Kidney epithelial cell (primary cell): ENCODE measurements at regions not wholly inside any gene's neighbourhood (a gene's known extent, or its start where the extent isn't known, plus 50 kb on each side); places are given as distances from the start of the nearest gene placed in this dataset.

ENCODE experiments used
- DNase-seq: peaks from one replicate; pipeline ENCODE4 v3.0.0-alpha.2; 2010; ENCODE audit warnings: low read depth
- H3K27me3 ChIP-seq: 2 replicates; pipeline ENCODE4 v1.6.0; 2011; ENCODE audit warnings: low read length; ENCODE audit not compliant: control insufficient read depth, insufficient read depth
- H3K36me3 ChIP-seq: 2 replicates; pipeline ENCODE4 v1.5.1; 2011; ENCODE audit warnings: low read length; ENCODE audit not compliant: control insufficient read depth, insufficient read depth
- H3K4me3 ChIP-seq: 2 replicates; pipeline ENCODE4 v1.5.1; 2011; ENCODE audit warnings: low read depth, mild to moderate bottlenecking, control low read depth, low read length
- TF ChIP-seq, protein P1 (sequence below): IDR thresholded peaks from 2 replicates; pipeline ENCODE4 v1.5.1; 2011; ENCODE audit warnings: mild to moderate bottlenecking, moderate library complexity, low read length, control low read depth, inconsistent platforms; ENCODE audit not compliant: insufficient read depth, poor library complexity, severe bottlenecking

DNA sequence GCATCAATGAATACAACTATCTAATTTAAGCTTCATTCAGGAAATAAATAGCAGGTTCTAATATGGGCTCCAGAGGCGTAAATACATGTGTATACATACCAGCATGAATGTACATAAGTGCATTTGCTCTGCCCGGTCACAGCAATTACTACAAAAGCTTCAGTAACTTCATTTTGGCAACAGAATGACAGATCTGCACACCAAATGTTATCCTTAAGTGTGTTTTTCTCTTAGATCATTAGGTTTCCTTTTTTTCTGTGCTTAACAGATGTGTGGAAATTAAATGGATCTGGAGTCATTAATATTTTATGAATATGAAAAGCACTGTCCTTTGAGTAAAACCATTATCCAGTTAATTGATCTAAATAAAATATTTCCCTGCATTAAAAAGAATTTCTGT is 159.0 kb upstream of the MEOX2 start:
- TF ChIP-seq, protein P1, sequence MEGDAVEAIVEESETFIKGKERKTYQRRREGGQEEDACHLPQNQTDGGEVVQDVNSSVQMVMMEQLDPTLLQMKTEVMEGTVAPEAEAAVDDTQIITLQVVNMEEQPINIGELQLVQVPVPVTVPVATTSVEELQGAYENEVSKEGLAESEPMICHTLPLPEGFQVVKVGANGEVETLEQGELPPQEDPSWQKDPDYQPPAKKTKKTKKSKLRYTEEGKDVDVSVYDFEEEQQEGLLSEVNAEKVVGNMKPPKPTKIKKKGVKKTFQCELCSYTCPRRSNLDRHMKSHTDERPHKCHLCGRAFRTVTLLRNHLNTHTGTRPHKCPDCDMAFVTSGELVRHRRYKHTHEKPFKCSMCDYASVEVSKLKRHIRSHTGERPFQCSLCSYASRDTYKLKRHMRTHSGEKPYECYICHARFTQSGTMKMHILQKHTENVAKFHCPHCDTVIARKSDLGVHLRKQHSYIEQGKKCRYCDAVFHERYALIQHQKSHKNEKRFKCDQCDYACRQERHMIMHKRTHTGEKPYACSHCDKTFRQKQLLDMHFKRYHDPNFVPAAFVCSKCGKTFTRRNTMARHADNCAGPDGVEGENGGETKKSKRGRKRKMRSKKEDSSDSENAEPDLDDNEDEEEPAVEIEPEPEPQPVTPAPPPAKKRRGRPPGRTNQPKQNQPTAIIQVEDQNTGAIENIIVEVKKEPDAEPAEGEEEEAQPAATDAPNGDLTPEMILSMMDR: no peak
- Histone ChIP-seq H3K4me3 (no peak overlapping the region), H3K36me3 (no peaks in the 10 kb centered on the region), H3K27me3 (no peaks in the 10 kb centered on the region)
- no peak for DNase-seq

GRCh38 chr7:15839416-15840100 is 153.1 kb upstream of the MEOX2 start:
- TF ChIP-seq, protein P1: no peak
- H3K4me3 ChIP-seq: peak overlapping the region; percentile 1
- no peaks in the 10 kb centered on the region for H3K36me3 ChIP-seq
- H3K27me3 ChIP-seq: no peaks in the 10 kb centered on the region
- DNase-seq: no peak

GRCh38 chr7:15838265-15838664 is 151.8 kb upstream of the MEOX2 start:
- no peak for DNase-seq

DNA sequence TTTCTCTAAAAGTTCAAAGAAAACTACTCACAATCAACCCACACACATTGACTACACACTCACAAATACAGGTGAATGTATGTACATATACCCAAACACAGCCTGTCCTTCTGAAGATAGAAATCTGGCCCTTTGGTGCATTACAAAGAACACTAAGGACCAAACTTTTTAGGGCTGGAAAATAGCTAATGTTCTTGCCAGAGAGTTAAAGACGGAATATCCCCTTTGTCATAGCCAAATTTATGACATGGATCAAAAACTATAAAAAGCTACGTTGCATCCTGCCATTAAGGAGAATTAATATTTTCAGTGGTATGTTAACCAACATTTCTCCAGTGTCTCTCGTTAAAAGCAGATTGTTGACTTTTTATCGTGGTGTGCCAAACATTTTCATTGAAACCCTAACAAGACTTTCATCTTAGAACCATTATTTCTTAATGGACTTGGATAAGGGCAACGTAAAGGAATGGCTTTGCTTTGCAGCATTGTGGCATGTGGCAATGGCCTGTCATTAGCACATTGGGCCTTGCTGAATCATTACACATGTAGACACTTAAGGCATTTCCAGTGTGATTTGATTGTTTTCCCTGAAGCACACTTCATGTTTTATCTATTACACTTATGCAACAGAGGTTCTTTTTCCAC is 150.9 kb upstream of the MEOX2 start:
- no peaks in the 10 kb centered on the region for H3K27me3 ChIP-seq
- no peak for DNase-seq
- H3K4me3 ChIP-seq: no peak overlapping the region
- H3K36me3 ChIP-seq: no peaks in the 10 kb centered on the region
- TF ChIP-seq, protein P1: no peak

More at GRCh38 chr7:15838265-15838664, 151.8 kb upstream of the MEOX2 start:
- TF ChIP-seq, protein P1: no peak
- no peak overlapping the region for H3K4me3 ChIP-seq
- no peaks in the 10 kb centered on the region for H3K36me3 ChIP-seq
- no peaks in the 10 kb centered on the region for H3K27me3 ChIP-seq

- H3K4me3 ChIP-seq: no peak overlapping the region
- DNase-seq: no peak
- TF ChIP-seq, protein P1: no peak
- H3K27me3 ChIP-seq: no peaks in the 10 kb centered on the region
- no peaks in the 10 kb centered on the region for H3K36me3 ChIP-seq
Observed at GRCh38 chr7:15836651-15837050, 150.2 kb upstream of the MEOX2 start.
